ENCODE measurements at regions not wholly inside any gene's neighbourhood (a gene's known extent, or its start where the extent isn't known, plus 50 kb on each side); places are given as distances from the start of the nearest gene placed in this dataset.

DNA sequence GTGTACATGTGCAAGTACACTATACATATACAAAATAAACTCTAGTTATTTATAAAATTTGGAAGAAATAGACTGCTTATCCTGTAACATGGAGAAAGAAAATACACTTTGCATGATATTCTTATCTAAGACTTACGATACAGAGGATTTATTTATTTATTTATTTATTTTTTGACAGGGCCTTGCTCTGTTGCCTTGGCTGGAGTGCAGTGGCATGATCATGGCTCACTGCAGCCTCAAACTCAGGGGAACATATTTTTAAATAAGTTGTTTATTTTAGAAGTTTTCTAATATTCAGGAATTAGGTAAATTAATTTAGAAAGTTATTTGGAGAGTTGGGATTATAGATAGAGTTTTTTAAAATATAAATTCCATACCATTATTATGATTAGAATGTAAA lies 116.7 kb downstream of the GPR85 start:
- TF ChIP-seq, protein P1, sequence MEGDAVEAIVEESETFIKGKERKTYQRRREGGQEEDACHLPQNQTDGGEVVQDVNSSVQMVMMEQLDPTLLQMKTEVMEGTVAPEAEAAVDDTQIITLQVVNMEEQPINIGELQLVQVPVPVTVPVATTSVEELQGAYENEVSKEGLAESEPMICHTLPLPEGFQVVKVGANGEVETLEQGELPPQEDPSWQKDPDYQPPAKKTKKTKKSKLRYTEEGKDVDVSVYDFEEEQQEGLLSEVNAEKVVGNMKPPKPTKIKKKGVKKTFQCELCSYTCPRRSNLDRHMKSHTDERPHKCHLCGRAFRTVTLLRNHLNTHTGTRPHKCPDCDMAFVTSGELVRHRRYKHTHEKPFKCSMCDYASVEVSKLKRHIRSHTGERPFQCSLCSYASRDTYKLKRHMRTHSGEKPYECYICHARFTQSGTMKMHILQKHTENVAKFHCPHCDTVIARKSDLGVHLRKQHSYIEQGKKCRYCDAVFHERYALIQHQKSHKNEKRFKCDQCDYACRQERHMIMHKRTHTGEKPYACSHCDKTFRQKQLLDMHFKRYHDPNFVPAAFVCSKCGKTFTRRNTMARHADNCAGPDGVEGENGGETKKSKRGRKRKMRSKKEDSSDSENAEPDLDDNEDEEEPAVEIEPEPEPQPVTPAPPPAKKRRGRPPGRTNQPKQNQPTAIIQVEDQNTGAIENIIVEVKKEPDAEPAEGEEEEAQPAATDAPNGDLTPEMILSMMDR (IDR thresholded peaks at IDR 0.05) = no peak
- no peak for TF ChIP-seq POLR2A (IDR thresholded peaks at IDR 0.05)

Measured in esophagus squamous epithelium (tissue), 4 donors.